NCI-H446 (cell line): ENCODE measurements at regions not wholly inside any gene's neighbourhood (a gene's known extent, or its start where the extent isn't known, plus 50 kb on each side); places are given as distances from the start of the nearest gene placed in this dataset.
A peak's percentile ranks its signal among the peaks of the same experiment; 100 is the strongest.

ENCODE experiments used
- DNase-seq, 2 experiments: peaks; one replicate each; lab custom pipeline; 2025; lab: John Stamatoyannopoulos, UW

DNA sequence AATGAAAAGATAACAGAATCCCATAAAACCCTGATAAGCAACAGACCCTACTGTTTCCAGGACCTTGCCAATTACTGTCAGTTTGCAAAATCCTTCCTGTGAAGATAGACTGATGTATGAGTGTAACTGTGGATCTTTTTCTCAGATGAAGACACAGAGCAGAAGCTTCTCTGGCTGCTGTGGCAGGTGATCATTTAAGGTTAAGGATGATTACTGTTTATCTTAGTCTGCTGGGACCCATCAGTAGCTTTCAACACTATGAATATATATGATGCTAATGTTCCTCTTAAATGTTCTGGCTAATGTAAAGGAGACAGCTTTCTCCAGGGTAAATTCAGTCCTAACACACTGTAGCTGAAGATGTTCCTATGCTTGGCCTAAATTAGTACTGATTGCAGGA, 56.0 kb upstream of the CTTNBP2 start:
- no peak for DNase-seq

DNA sequence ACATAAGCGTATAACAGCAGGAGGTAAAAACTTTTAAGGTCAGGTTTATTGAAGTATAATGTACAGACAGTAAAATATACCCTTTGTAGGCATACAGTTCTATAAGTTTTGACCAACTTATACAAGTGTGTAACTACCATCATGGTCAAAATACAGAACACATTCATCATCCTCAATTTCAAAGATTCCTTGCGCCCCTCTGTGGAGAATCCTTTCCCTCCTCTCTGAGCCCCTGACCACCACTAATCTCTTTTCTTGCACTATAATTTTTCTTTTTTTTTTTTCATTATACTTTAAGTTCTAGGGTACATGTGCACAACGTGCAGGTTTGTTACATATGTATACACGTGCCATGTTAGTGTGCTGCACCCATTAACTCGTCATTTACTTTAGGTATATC, 58.1 kb upstream of the CTTNBP2 start:
- DNase-seq, result no peak

DNA sequence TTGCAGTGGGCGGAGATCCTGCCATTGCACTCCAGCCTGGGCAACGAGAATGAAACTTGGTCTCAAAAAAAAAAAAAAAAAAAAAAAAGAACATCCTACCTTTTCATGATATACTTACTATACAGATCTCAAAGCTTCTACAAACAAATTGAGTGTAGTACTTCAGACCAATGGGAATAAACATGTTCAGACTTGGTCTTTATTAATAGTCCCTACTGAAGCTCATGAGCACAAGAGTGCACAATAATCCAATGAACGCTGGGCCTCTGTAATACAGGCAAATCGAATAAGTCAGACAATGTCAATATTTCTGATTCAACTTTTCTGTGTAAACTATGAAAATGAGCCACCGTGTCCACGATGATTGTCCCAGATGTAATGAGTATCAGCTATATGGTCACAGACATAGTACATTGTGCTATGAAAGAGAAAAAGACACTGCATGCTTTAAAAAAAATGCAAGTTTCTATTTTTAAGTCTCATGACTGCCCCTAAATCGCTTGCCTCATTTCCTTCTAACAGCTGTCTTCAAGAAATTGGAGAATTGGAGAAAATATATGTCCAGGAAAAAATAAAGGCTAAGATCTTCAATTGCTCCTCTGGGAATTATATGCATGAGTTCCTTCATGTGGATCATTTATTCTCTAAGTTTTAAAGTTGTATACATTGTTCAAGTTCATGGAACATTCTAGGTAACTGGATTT, 64.0 kb upstream of the CTTNBP2 start:
- DNase-seq, result no peak

DNA sequence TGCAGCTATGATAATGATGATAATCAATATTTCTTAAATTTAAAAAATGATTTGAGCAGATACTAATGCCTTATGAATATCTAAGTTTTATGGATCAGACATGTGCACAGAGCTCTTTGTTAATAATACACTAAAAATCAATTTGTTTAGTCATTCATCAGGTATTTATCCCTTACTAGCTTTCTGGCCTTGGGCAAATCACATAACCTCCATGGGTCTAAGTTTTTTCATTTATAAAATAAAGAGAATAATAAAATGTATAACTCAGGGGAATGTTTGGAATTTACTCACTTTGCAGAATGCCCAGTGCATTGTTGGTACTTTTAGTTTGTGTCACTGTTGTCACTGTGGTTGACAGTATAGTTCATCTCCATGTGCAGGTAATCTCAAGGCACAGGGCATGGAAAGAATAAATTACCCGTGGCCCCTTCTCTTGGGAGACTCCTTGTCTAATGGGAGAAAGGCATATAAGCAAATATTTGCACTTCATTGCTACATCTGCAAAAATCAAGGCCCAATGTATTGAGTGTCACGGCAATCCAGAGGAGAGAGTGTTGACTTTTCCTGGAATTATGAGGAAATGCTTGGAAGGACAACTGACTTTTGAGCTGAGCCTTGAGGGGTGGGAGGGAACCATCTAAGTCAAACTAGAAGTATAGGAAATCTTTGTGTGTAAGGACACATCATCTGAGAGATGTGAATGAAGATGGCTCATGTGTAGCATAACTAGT, 64.7 kb upstream of the CTTNBP2 start:
- no peak for DNase-seq

DNA sequence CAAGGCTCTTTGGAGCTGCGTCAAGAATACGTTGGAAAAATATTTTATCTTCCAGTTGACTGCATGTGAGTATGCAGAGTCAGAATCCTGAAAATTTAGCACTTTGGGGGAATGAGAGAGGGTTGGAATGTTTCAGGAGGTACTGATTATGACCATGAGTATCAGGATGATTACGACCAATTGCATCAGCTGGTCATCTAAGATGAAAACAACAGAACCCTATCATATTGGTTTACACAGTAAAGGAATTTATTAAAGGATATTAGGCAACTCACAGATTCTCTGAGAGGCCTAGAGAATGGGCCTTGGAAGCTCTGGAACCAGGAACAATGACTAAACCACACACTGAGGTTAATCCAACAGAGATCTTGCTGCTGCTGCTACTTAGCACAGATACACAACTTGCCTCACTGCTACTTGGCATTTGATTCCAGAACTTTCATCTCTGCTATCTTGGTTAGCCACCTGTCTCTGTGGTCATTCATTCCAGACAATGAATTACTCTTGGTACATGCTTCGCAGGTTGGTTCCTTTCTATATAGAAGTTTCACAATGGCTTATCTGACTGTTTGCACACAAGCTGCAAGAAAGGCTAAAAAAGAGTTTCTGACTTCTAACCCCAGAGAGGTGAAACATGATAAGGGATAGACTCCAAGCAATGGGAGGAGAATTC, 68.0 kb upstream of the CTTNBP2 start:
- DNase-seq, result no peak

DNA sequence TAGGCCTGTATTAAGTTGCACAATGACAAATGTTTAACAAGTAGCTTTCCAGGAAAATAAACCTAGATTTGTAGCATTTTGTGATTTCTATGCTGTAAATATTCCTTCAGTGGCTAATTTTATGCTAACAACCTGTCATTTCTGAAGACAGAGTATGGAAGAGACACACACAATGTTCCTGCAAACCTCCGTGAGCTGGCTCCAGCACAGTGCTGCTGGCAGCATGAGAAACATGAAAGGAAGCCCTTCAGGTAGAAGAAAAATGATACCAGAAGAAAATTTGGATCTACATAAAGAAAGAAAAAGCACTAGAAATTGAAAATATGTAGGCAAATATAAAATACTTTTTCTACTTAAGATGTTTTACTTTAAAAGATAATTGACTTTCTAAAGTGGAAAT, 69.5 kb upstream of the CTTNBP2 start:
- no peak for DNase-seq

DNA sequence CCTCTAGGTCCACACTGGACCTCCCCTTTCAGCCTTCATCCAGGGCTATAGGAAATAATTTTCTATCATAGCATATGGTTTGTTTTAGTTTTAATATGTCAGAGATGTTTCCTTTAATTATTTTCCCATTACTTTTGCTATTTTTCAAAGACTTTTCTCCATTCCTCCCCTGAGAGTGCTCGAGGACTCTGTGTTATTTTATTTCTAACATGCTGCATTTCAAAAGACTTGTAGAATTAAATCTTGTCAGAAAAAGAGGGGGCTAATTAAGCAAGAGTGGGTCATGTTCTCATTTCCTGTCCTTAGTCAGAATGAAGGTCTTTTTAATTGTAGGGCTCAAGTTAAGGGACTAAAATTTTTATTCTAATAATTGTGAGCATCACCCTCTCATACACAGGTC, 71.6 kb upstream of the CTTNBP2 start:
- no peak for DNase-seq

DNA sequence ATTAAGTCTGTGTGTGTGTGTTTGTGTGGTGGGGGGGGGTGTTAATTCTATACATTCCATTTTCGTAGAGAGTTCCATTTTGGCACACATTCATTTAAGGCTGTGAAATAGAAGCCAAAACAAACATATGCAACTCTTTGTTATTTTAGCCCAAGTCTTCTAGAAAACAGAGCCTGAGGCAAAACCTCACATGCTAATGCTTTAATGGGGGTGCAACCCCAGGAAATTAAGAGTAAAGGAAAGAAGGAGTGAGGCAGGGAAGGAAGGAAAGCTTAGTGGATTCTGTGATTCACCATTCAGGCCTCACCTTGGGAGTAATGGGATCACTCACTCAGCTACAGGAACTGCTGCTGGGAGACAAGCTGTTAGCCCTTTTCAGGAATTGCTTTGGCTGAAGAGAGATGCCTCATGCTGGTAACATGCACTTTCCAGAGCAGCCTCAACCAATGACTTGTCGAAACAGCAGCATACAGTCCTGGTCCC, 73.0 kb upstream of the CTTNBP2 start:
- DNase-seq, result peak in 1 of 2 experiments; percentile 11

DNA sequence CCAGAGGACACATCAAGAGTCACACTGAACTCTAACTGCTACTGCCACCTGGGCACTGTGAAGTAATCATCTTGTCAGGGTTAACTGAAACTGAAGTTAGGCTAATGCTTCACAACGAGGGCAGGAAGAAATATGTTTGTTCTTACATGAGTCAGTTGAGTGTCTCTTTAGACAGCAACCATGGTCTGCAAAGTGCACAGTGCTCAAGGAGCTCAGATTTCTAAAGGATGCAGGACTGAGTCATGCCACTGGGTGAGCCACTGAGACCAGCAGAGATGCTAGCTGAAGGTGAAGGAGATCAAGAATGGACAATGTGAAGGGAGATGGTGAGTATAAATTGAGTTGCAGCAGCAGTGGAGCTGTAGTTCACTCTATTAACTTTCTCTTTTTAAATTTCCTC, 76.0 kb upstream of the CTTNBP2 start:
- no peak for DNase-seq

DNA sequence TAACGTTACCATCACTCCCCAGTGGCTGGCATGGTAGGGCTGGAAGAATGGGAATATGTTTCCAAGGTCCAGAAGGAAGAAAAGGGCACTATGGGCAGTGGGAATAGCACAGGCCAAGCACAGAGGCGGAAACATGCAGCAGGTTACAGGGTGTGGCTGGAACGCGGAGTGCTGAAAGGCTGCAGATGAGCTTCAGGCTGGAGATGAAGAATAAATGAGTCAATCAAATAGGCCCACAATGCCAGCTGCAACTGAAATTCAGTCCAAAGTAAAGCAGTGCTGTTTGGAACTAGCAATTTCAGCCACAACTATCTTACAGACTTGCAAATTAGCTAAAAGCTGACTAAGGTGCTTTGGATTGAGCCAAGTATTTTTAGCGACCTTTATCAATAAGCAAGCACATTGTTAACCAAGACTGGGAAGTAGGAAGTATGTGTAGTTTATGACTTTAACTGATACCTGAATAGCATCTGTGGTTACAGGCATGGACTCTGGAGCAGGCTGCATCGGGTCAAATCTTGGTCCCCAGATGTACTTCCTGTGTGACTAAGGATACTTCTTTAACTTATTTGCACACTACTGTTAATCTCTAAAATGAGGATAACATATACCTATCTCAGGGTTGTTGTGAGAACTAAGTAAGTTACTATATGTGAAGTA, 77.5 kb upstream of the CTTNBP2 start:
- DNase-seq, result no peak

DNA sequence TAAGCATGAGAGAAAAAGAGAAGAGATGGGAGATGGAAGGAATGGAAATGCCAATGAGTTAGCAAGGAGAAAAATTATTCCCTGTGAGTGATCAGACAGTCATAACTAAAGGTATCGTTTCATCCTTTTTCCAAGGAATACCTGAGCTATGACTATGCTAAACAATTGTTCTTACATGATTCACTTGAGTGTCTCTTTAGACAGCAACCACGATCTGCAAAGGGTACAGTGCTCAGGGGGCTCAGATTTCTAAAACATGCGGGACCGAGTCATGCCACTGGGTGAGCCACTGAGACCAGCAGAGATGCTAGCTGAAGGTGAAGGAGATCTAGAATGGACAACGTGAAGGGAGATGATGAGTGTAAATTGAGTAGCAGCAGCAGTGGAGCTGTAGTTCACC, 78.0 kb upstream of the CTTNBP2 start:
- no peak for DNase-seq

DNA sequence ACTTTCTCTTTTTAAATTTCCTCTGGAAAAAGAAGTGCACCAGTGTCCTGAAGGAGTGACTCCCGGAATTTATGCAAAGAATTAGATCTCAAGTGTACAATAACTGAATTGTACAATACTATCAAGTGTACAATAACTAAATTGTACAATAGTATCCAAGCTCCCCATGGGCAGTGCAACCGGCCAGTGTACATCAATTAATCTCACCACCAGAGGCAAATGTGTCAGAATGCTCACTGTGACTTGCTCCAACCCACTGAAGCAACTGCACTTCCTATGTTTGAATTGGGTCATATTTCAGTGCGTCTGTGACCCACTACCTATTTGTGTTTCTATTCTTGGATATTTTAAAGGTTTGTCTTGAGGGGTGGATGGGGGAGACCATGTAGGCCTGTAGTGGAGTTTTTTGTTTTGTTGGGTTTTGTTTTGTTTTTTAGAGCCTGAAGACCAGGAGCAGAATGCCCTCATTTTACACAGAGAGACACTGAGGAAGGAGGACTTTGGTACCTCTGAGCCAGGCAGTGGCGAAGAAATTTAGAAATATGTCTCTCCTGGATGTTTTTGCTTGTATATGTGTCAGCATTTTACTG, 78.5 kb upstream of the CTTNBP2 start:
- no peak for DNase-seq

DNA sequence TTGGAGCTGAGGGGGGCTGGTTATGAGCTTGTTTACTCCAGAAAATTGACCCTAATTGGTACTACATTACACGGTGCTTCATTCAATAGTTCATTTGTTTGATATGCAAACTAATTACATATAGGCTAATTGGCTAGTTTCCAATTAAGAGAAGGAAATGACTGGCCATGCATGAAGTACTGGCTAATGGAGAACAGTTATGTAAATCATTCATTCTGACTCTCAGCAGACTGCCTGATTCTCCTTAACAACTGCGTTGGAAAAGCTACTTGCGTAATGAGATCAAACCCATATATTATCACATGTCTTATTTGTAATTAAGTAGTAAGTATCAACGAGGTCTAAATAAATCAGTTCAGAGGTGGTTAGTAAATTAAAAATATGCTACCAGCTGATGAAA, 81.8 kb upstream of the CTTNBP2 start:
- no peak for DNase-seq

DNA sequence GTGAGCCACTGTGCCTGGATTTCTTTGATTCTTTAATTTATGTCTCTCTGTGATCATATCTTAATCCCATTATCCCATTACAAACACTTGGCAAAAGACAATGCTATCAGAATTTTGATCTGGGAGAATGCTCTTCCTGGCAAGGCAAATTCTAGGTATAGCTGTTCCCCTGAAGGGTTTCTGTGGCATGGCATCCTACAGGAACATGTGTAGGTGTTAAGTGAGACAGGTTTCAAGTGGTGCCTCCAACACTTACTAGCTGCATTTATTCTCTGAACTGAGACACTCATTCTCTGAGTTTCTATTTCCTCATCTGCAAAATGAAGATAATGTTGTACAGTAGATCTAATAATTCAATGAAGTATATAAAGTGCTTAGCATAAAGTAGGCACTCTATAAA, 87.1 kb upstream of the CTTNBP2 start:
- no peak for DNase-seq

DNA sequence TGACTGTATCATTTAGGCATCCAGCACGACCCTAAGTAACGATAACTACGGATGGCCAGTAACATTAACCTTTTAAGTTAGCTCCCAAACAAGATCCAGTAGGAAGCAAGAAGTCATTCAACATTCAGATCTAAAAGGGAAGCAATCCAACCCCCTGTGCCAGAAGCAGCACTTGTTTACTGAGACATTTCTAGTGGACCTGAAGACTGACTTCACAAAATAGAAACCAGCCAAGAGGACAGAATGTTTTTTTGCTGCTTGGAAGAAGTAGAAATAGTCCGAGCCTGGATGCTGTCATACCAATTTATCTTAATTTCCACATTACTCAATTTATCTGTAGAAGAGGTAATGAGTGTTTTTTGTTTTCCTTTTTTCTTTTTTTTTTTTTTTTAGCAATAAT, 88.0 kb upstream of the CTTNBP2 start:
- no peak for DNase-seq

DNA sequence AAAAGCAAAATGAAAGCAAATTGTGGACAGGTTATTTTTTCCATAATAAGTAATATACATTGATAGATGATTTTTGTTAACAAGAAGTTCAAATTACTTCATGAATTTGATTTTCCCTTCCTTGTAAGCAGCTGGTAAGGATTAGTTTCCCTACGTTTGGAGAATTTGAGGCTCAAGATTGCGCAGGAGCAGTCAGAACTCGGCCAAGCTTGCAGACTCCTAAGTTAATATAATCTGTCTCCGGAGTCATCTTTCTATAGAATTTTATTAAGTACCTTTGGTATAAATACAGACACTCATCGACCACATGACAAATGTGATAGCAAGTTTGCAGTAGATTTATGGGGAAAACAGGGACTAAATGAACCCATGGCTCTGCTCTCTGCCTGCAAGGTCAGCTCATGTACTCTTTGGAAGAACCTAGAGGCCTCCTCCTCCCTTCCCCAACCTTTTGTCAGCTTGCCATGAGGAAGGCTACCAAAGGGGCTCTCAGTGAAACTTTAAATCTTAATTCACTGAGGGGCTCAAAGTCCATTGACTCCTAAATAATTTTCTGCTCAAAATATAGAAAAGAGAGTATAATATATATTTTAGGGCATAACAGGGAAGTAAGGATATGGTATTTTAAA, 89.2 kb upstream of the CTTNBP2 start:
- no peak for DNase-seq

DNA sequence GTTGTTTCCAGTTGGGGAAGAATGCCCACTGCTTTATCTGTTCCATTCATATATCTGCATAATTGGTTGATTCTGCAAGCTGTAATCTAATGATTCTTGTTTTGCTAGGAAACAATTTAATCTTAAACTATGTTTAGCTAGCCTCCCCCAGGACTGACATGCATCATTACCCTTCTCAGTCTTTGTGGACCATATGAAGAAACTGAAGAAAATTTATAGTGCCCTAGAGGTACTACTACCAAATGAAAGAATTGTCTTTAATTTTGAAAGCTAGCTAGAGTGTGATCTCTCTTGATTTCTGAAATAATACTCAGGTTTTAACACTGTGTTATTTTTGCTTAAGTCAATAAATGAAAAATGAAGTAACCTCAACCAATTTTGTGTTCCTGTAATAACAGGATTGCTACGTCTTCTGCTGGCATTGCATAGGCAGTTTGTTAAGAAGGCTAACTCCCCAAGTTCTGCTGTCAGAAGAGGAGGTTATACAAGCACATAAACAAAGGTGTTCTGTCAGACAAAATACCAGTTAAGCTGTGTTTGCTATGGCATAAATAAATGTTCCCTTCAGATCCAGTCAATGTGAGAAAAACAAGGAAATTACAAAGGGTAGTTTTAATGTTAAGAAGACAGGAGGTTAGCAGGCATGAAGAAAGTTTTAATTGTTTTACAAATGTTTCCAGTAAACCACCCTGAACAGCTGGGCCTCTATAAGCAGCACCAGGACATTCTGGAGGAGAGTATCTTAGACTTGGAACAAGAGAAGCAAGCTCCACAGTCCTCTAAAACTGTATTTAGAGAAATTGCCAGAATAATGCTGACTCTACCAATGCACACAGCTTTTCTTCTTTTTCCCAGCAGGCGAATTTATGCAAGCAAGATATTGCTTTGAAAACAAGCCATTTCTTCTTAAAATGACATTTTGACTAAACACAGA, 90.3 kb upstream of the CTTNBP2 start:
- DNase-seq, result no peak

DNA sequence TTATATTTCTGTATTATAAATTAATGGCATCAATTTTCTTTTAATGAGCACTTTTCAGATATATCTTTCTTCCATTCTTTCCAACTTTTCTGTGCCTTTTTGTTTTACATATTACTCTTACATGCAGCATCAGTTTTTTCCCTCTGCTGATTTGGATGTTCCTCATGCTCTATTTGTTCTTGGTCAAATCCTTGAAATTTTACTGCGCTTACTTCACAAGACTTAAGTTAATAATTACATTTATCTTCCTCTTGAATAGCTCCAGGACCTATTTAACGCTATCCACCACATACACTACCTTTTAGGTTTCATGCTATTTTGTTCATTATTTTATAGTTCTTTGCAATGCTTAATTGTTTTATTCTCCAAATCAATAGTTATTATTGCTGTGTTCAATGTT, 97.6 kb upstream of the CTTNBP2 start:
- DNase-seq, result no peak

DNA sequence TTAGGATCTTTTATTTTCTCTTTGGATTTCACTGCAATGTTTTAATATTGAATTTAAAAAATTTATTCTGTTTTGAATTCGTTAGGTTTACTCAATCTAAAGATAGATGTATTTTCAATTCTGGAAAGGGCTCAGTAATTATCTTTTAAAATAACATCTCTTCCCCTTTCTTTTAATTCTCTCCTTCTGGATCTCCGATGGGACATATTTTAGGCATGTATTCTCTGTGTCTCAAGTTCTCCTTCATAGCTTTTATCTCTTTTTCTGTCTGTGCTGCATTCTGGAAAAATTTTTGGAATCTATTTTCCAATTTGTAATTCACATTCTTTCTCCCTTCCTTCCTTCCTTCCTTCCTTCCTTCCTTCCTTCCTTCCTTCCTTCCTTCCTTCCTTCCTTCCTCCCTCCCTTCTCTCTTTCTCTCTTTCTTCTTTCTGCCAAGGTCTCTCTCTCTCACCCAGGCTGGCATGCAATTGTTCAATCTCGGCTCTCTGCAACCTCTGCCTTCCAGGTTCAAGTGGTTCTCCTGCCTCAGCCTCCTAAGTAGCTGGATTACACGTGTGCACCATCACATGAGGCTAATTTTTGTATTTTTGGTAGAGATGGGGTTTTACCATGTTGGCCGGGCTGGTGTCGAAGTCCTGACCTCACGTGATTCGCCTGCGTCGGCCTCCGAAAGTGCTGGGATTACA, 98.5 kb upstream of the CTTNBP2 start:
- no peak for DNase-seq

DNA sequence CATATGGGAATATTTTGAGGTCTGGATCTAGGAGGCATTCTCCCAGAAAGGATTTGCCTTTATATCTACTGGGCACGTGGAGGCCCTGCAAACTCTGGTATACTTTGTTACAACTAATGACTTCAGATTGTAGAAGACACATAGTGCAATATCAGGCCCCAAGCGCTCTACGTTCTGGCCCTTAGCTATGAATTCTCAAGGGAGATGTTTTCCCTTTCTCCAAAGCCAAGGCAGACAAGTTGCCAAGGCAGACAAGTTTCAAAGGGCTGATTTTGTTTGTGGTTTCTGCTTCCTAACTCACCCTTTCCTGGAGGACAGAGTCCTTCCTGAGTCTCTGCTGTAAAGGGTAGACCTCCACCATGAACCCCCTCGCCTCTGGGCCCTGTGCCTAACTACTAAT, 99.4 kb upstream of the CTTNBP2 start:
- DNase-seq, result no peak
